ENCODE measurements at regions not wholly inside any gene's neighbourhood (a gene's known extent, or its start where the extent isn't known, plus 50 kb on each side); places are given as distances from the start of the nearest gene placed in this dataset.
A peak's percentile ranks its signal among the peaks of the same experiment; 100 is the strongest.

DNA sequence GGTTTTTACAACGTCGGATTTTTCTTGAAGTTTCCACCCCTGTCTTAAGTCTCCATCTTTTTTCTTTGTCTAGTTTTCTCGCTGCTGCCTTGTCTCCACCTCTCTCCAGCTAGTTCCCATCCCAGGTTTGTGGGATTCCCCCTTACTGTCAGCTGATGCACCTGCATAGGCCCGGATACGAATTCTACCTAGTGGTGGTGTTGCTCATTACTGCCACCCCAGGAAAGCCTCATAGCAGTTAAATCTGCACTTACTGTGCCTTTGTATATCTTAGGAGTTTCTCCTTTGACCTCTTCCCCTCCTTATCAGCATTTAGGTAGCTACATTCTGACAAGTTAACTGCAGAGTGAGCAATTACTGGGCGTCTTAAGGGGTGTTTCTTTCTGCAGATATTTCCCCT lies 1693.1 kb upstream of the TENM3 start:
- no peak for DNase-seq (ENCODE audit: extremely low read depth, low read depth)
- TF ChIP-seq CTCF (IDR thresholded peaks at IDR 0.05; ENCODE audit: low read depth, low read length): no peak

DNA sequence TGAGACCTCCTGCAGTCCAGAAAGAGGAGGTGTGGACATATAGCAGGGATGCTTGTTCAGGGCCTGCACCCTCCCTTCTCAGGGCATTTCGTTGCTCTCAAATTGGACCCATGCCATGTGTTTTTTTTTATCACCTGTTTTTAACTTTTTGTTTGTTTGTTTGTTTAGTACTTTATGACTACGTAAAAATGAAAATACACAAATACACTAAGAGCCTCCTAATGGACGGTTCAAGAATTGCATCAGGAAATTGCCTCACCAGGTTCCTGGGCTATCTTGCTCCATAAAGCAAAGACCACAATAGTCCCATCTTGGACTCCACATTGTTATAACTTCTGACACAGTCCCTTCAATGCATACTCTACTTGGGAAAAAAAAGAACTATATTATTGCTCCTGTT lies 1685.9 kb upstream of the TENM3 start:
- no peak for DNase-seq (ENCODE audit: extremely low read depth, low read depth)
- no peak for TF ChIP-seq CTCF (IDR thresholded peaks at IDR 0.05; ENCODE audit: low read depth, low read length)

DNA sequence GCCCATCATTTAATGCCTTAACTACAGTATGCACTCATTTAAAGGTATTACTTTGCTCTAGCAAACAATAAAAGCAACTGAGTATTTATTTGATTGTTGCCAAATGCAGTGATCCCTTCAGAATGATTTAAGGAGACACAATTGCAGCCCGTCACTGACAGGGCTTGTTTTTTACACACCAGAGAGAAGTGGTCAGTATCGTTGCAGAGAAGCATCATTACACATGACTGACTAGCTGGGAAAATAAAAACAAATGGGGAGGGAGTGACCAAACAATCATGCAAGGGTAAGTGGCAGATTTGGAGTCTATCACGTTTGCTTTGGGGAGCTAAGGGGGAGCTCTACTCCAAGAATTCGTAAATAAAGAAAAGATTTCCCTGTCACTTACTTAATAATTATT lies 1685.3 kb upstream of the TENM3 start:
- TF ChIP-seq CTCF (IDR thresholded peaks at IDR 0.05; ENCODE audit: low read depth, low read length): no peak
- DNase-seq (ENCODE audit: extremely low read depth, low read depth): no peak

DNA sequence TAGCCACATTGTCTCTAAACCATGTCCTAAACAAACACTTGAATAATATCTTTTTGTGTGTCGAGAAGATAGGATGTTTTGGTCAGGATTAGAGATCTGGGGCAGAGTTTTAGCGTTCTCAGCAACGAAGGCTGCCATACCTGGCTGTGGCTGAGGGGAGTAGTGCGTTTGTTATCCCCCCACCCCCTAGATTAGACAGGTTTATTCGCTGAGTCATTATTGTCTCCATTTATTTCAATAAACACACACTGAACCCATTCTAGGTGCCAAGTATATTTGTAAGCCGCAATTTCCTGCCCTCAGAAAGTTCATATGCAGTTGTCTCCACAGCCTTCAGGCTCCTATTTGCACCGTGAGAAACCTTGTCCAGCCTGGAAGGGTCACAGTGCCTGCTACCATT lies 1684.8 kb upstream of the TENM3 start:
- no peak for TF ChIP-seq CTCF (IDR thresholded peaks at IDR 0.05; ENCODE audit: low read depth, low read length)

DNA sequence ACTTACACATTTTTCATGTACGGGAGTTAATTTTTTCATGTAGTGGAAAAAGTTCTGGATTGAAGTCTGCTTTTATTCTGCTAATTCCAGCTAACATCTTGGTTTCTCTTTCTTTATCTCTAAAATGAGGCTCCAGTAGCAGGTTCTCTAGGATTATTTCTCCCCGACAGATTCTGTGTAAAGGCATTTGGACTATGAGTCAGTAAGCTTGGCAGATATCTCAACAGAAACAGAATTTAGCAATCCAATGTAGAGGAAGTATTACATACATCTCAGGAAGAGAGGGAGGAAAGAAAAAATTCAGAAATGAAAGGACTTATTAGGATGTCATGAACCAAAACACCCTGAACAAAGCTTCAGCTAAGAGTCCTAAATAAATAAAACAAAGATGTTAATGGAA lies 1682.3 kb upstream of the TENM3 start:
- peak; percentile 8 for DNase-seq (ENCODE audit: extremely low read depth, low read depth)
- TF ChIP-seq CTCF (IDR thresholded peaks at IDR 0.05; ENCODE audit: low read depth, low read length): no peak

More for the DNA sequence above, 1684.8 kb upstream of the TENM3 start:
- no peak for DNase-seq (ENCODE audit: extremely low read depth, low read depth)

DNA sequence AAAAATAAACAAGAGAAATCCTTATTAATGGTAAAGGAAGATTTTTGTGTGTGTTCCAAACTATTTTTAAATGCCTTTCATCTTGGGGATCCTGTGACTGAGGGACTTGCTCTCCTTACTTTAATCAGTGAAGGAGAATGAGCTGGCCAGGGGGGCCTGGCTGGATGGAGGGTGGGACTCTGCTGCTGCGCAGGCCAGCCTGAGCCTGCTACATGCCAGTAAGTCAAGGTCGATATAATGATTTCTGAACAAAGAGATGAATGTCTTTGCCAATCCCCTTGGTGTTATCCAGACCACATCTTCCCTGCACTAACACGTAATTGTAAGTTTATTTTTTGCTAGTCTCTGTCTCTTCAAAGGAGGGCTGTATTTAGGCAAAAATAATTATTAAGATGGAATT lies 1679.2 kb upstream of the TENM3 start:
- DNase-seq (ENCODE audit: extremely low read depth, low read depth): no peak
- no peak for TF ChIP-seq CTCF (IDR thresholded peaks at IDR 0.05; ENCODE audit: low read depth, low read length)

- TF ChIP-seq CTCF (IDR thresholded peaks at IDR 0.05; ENCODE audit: low read depth, low read length): no peak
- no peak for DNase-seq (ENCODE audit: extremely low read depth, low read depth)
These were observed 1678.8 kb upstream of the TENM3 start for GRCh38 chr4:180564448-180564847.
